Progenitor cell of endocrine pancreas (in vitro differentiated cells): ENCODE measurements at regions not wholly inside any gene's neighbourhood (a gene's known extent, or its start where the extent isn't known, plus 50 kb on each side); places are given as distances from the start of the nearest gene placed in this dataset.

Experiments used
- DNase-seq: peaks from one replicate; pipeline ENCODE4 v3.0.0; 2021; ENCODE audit warnings: low spot score; ENCODE audit not compliant: unreplicated experiment
- H3K27ac Mint-ChIP-seq: 2 replicates; pipeline ENCODE4 v1.8.0; 2021; ENCODE audit warnings: mild to moderate bottlenecking, moderate library complexity, mixed read lengths
- H3K27me3 Mint-ChIP-seq: 2 replicates; pipeline ENCODE4 v1.8.0; 2021; ENCODE audit warnings: mixed read lengths
- H3K36me3 Mint-ChIP-seq: 2 replicates; pipeline ENCODE4 v1.8.0; 2022; ENCODE audit warnings: mixed read lengths; ENCODE audit not compliant: insufficient read depth
- H3K4me1 Mint-ChIP-seq: 2 replicates; pipeline ENCODE4 v1.8.0; 2021; ENCODE audit warnings: low read depth, mixed read lengths
- H3K4me3 Mint-ChIP-seq: 2 replicates; pipeline ENCODE4 v1.8.0; 2021; ENCODE audit warnings: low read depth, mild to moderate bottlenecking, moderate library complexity, mixed read lengths
- H3K9me3 Mint-ChIP-seq: 2 replicates; pipeline ENCODE4 v1.8.0; 2021; ENCODE audit warnings: low read depth, mixed read lengths
- CTCF ChIP-seq: fragments of 200-600 bp; sonication (generic); IDR thresholded peaks from one replicate; pipeline ENCODE4 v1.5.0; 2021; ENCODE audit warnings: antibody characterized with exemption, mild to moderate bottlenecking; ENCODE audit not compliant: unreplicated experiment

GRCh38 chr2:103427567-103427966 lies 665.7 kb downstream of the TMEM182 start:
- no peaks in the 10 kb centered on the region for H3K9me3 Mint-ChIP-seq
- no peaks in the 10 kb centered on the region for H3K36me3 Mint-ChIP-seq
- H3K27ac Mint-ChIP-seq: no peak overlapping the region
- H3K4me3 Mint-ChIP-seq: no peak overlapping the region
- H3K4me1 Mint-ChIP-seq: no peaks in the 10 kb centered on the region
- DNase-seq: no peak
- TF ChIP-seq CTCF: no peak
- no peaks in the 10 kb centered on the region for H3K27me3 Mint-ChIP-seq

GRCh38 chr2:103430191-103430590 lies 668.4 kb downstream of the TMEM182 start:
- Mint-ChIP-seq H3K36me3 (no peaks in the 10 kb centered on the region), H3K27ac (no peak overlapping the region)
- TF ChIP-seq CTCF: no peak

GRCh38 chr2:103435010-103435409 lies 673.2 kb downstream of the TMEM182 start:
- H3K27ac Mint-ChIP-seq: no peak overlapping the region
- no peaks in the 10 kb centered on the region for H3K9me3 Mint-ChIP-seq
- no peaks in the 10 kb centered on the region for H3K27me3 Mint-ChIP-seq
- H3K4me1 Mint-ChIP-seq: no peaks in the 10 kb centered on the region
- H3K4me3 Mint-ChIP-seq: no peak overlapping the region
- H3K36me3 Mint-ChIP-seq: no peaks in the 10 kb centered on the region
- no peak for DNase-seq
- TF ChIP-seq CTCF: no peak

More at GRCh38 chr2:103430191-103430590, 668.4 kb downstream of the TMEM182 start:
- Mint-ChIP-seq H3K9me3 (no peaks in the 10 kb centered on the region), H3K4me1 (no peaks in the 10 kb centered on the region), H3K27me3 (no peaks in the 10 kb centered on the region), H3K4me3 (no peak overlapping the region)
- no peak for DNase-seq

GRCh38 chr2:103437161-103437560 lies 675.3 kb downstream of the TMEM182 start:
- DNase-seq: no peak
- no peak for TF ChIP-seq CTCF
- Mint-ChIP-seq H3K4me1 (no peaks in the 10 kb centered on the region), H3K4me3 (no peak overlapping the region), H3K36me3 (no peaks in the 10 kb centered on the region), H3K27ac (no peak overlapping the region), H3K27me3 (no peaks in the 10 kb centered on the region), H3K9me3 (no peaks in the 10 kb centered on the region)

GRCh38 chr2:103445347-103445746 lies 683.5 kb downstream of the TMEM182 start:
- no peak for TF ChIP-seq CTCF
- Mint-ChIP-seq H3K36me3 (no peaks in the 10 kb centered on the region), H3K27ac (no peak overlapping the region), H3K27me3 (peaks cover 3% of the 10 kb centered on the region), H3K4me3 (no peak overlapping the region), H3K9me3 (no peaks in the 10 kb centered on the region), H3K4me1 (no peaks in the 10 kb centered on the region)
- DNase-seq: no peak
